K562 (cell line): ENCODE measurements at regions not wholly inside any gene's neighbourhood (a gene's known extent, or its start where the extent isn't known, plus 50 kb on each side); places are given as distances from the start of the nearest gene placed in this dataset.

Experiments
- ATAC-seq: fragments of 200-7000 bp; cut with Tn5 transposase; 3 replicates; pipeline ENCODE4 v1.9.1; 2020; ENCODE audit warnings: moderate library complexity
- BruUV-seq: library from RNA; stranded (reverse); fragments of 400-500 nt; replicated peaks from 2 replicates; lab custom pipeline; 2021; lab: Mats Ljungman, UMichigan
- CTCF ChIA-PET: fragments of 300-600 bp; formaldehyde crosslinking; extraction: SDS; loops from one replicate; lab custom pipeline; 2021; ENCODE audit warnings: low intra/inter-chr PET ratio; lab: Yijun Ruan, JAX
- POLR2A ChIA-PET: fragments of 300-600, 350-650 bp; sonication (Branson Sonifier 250); formaldehyde crosslinking; extraction: SDS; loops from one replicate; lab custom pipeline; 2021; ENCODE audit warnings: antibody characterized with exemption, inconsistent platforms; lab: Yijun Ruan, JAX
- DNase-seq, 4 experiments: peaks; one replicate each; pipeline versions ENCODE4 v3.0.0 to v3.0.0-alpha.2; 2011 to 2018; ENCODE audit warnings: low spot score in 3 of 4, mixed read lengths in 3 of 4; ENCODE audit errors: extremely low read depth in 1 of 4
- FAIRE-seq: peaks from 2 replicates; lab custom pipeline; 2011; peaks lifted over from hg19 to GRCh38; lab: Jason Lieb, UNC
- H2AFZ ChIP-seq: 2 replicates; pipeline ENCODE4 v1.6.0; 2011; ENCODE audit warnings: low read depth, low read length, control low read depth, inconsistent platforms
- H3K27ac ChIP-seq: fragments of 200-600 bp; 3 replicates; pipeline ENCODE4 v1.8.0; 2011; ENCODE audit warnings: low read depth, mild to moderate bottlenecking, control low read depth, inconsistent platforms, low read length, moderate library complexity, mixed read lengths; ENCODE audit errors: extremely low read depth
- H3K27me3 ChIP-seq, 2 experiments: fragments of 300-600 bp in 1 of 2; 2 replicates in 1 of 2; 3 replicates in 1 of 2; pipeline versions ENCODE4 v1.6.0 to v1.8.0; 2011; ENCODE audit warnings: inconsistent platforms in 2 of 2, low read length in 2 of 2, mild to moderate bottlenecking in 1 of 2, mixed read lengths in 1 of 2, moderate library complexity in 1 of 2; ENCODE audit not compliant: control insufficient read depth in 2 of 2, insufficient read depth in 2 of 2
- H3K36me3 ChIP-seq: fragments of 300-600 bp; 3 replicates; pipeline ENCODE4 v1.8.0; 2011; ENCODE audit warnings: mild to moderate bottlenecking, low read length, inconsistent platforms; ENCODE audit not compliant: control insufficient read depth, insufficient read depth
- H3K4me1 ChIP-seq, 2 experiments: fragments of 200-600 bp in 1 of 2; replicated peaks in 1 of 2; 2 replicates in 1 of 2; 3 replicates in 1 of 2; pipeline versions ENCODE4 v1.5.1 to v1.8.0; 2011; ENCODE audit warnings: inconsistent platforms in 2 of 2, low read length in 2 of 2, mild to moderate bottlenecking in 1 of 2, mixed read lengths in 1 of 2, moderate library complexity in 1 of 2; ENCODE audit not compliant: control insufficient read depth in 2 of 2, insufficient read depth in 2 of 2
- H3K4me2 ChIP-seq: 2 replicates; pipeline ENCODE4 v1.6.1; 2011; ENCODE audit warnings: low read length, control low read depth, inconsistent platforms, mixed read lengths; ENCODE audit not compliant: insufficient read depth
- H3K4me3 ChIP-seq: fragments of 200-600 bp; sonication (generic), shearing (Covaris generic); 2 replicates; pipeline ENCODE4 v1.5.1; 2016; ENCODE audit warnings: control low read depth, inconsistent platforms
- H3K79me2 ChIP-seq: fragments of 200-600 bp; 3 replicates; pipeline ENCODE4 v1.8.0; 2011; ENCODE audit warnings: low read length, inconsistent platforms; ENCODE audit not compliant: control insufficient read depth, insufficient read depth
- H3K9ac ChIP-seq, 2 experiments: 2 replicates each; pipeline versions ENCODE4 v1.6.0 to v1.6.1; 2011; ENCODE audit warnings: low read depth in 2 of 2, low read length in 2 of 2, control low read depth in 1 of 2, inconsistent platforms in 1 of 2, mild to moderate bottlenecking in 1 of 2, mixed read lengths in 1 of 2; ENCODE audit not compliant: insufficient read depth in 1 of 2
- H3K9me1 ChIP-seq: one replicate; pipeline ENCODE4 v1.6.0; 2011; ENCODE audit warnings: inconsistent platforms, mild to moderate bottlenecking, low read length, moderate library complexity; ENCODE audit not compliant: control insufficient read depth, insufficient read depth
- H3K9me3 ChIP-seq: replicated peaks from 2 replicates; pipeline ENCODE4 v1.5.1; 2011; ENCODE audit warnings: low read depth, low read length, inconsistent platforms; ENCODE audit not compliant: control insufficient read depth, insufficient read depth
- H4K20me1 ChIP-seq: replicated peaks from 2 replicates; pipeline ENCODE4 v1.6.1; 2011; ENCODE audit warnings: low read length, inconsistent platforms, mixed read lengths; ENCODE audit not compliant: control insufficient read depth, insufficient read depth
- BACH1 ChIP-seq: fragments of 200-800 bp; sonication (Bioruptor generic); IDR thresholded peaks from 2 replicates; pipeline ENCODE4 v1.6.1; 2016; ENCODE audit warnings: missing genetic modification characterization, missing compliant biosample characterization
- DDX20 ChIP-seq: fragments of 450-650 bp; IDR thresholded peaks from 2 replicates; pipeline ENCODE4 v1.6.1; 2016; ENCODE audit warnings: missing genetic modification characterization, low read depth, mild to moderate bottlenecking, missing compliant biosample characterization, moderate library complexity
- WGBS: fragments of 100-300 bp; shearing (Covaris generic); methylation state at CpG from one replicate; pipeline ENCODE4 v1.1.6; 2016; ENCODE audit warnings: low coverage, mixed read lengths; ENCODE audit not compliant: insufficient coverage; ENCODE audit errors: missing lambda C conversion rate; 5-methylcytosine and 5-hydroxymethylcytosine counted together
- in situ Hi-C: fragments of 300-500 bp; cut with MboI; formaldehyde crosslinking; loops from 4 replicates; pipeline ENCODE4 v1.15.0; 2018; ENCODE audit warnings: inconsistent platforms, mixed read lengths
- intact Hi-C: fragments of 100-400 bp; cut with micrococcal nuclease; formaldehyde crosslinking; loops from 2 replicates; pipeline ENCODE4 v1.14.2; 2022
- TF ChIP-seq, protein P1 (sequence below): fragments of 250-450 bp; sonication (Bioruptor Pico); IDR thresholded peaks from 2 replicates; pipeline ENCODE4 v1.8.0; 2021; ENCODE audit warnings: moderate library complexity, mild to moderate bottlenecking, inconsistent platforms
- TF ChIP-seq, protein P2 (sequence below), 3 experiments: fragments of 200-800 bp in 1 of 3; sonication (Bioruptor generic) in 1 of 3; sonication (generic) in 1 of 3; formaldehyde crosslinking in 1 of 3; IDR thresholded peaks; 2 replicates each; pipeline versions ENCODE4 v1.6.1 to v1.8.0; 2016 to 2022; ENCODE audit warnings: mild to moderate bottlenecking in 2 of 3, missing compliant biosample characterization in 2 of 3, missing genetic modification characterization in 2 of 3, missing genetic modification reagents in 1 of 3
- TF ChIP-seq, protein P3 (sequence below): fragments of 250-450 bp; sonication (Bioruptor Pico); IDR thresholded peaks from 2 replicates; pipeline ENCODE4 v1.4.0; 2020
- TF ChIP-seq, protein P4 (sequence below): fragments of 450-650 bp; formaldehyde crosslinking; IDR thresholded peaks from 2 replicates; pipeline ENCODE4 v1.4.0; 2022; ENCODE audit warnings: mild to moderate bottlenecking, moderate library complexity

DNA sequence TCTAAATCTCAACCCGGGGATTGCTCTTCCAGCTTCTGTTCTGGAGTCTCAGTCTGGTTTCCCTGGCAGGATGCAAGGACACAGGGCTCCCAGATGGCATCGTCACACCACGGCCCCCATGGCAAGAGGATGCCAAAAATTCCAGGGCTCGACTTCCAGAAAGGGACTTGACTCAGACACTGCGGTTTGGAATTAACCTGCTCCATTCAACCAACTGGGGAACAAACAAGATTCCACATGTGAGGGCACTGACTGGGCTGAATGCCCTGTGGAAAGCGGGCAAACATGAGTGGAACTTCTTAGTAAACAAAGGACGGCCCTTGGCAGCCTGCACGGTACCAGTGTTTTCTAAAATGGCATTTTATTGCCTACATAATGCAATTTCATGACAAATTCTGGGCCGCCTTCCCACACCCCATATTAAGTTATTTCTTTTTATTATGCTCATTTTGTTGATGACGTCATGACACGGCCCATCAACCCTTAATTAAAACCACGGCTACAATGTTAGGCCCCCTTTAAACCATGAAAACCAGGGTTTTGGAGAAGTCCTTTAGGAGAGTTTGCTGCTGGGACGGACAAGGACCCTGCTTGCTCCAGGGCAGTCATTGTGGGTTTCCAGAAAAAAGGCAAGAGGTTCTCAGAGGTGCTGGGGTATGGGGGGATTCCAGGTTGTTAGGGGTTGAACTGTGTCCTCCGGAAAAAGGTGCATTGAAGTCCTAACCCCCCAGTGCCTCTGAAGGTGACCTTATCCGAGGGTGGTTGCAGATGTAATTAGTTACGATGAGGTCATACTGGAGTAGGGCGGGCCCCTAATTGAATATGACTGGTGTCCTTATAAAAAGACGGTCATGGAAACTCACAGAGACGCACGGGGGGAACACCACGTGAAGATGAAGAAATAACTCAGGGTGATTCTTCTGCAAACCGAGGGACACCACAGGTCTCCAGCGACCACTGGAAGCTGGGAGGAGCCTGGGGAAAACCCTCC lies 205.6 kb downstream of the FOXL1 start (continued):
- TF ChIP-seq, protein P1, sequence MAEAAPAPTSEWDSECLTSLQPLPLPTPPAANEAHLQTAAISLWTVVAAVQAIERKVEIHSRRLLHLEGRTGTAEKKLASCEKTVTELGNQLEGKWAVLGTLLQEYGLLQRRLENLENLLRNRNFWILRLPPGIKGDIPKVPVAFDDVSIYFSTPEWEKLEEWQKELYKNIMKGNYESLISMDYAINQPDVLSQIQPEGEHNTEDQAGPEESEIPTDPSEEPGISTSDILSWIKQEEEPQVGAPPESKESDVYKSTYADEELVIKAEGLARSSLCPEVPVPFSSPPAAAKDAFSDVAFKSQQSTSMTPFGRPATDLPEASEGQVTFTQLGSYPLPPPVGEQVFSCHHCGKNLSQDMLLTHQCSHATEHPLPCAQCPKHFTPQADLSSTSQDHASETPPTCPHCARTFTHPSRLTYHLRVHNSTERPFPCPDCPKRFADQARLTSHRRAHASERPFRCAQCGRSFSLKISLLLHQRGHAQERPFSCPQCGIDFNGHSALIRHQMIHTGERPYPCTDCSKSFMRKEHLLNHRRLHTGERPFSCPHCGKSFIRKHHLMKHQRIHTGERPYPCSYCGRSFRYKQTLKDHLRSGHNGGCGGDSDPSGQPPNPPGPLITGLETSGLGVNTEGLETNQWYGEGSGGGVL (CRISPR knock-in tag), result no peak
- TF ChIP-seq, protein P2, sequence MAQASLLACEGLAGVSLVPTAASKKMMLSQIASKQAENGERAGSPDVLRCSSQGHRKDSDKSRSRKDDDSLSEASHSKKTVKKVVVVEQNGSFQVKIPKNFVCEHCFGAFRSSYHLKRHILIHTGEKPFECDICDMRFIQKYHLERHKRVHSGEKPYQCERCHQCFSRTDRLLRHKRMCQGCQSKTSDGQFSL (CRISPR knock-in tag; IDR thresholded peaks at IDR 0.05), result no peak
- TF ChIP-seq, protein P2 (tag; IDR thresholded peaks at IDR 0.05), result no peak

DNA sequence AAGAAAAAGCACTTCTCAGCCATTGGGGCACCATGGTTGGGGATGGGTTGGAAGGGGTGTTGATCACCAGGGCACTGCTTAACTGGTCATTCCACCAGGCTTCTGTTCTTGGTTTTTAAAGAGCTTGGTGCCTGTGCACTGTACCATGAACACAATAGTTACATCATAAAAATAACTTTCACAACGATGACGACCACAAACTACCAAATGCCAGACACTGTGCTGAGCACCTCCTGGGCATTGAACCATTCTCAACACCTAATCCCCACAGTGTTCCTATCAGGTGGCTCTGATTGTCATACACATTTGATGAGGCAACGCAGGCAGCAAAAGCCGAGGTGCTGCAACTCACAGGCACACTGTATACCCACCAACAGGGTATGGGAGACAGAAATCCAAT lies 208.0 kb downstream of the FOXL1 start:
- ATAC-seq, result no peak

More for the DNA sequence above, 208.0 kb downstream of the FOXL1 start:
- POLR2A ChIA-PET, result no interaction called here
- H3K4me3 ChIP-seq, result no peak overlapping the region
- DNase-seq (no peak), FAIRE-seq (no peak)
- H3K9ac ChIP-seq, result no peak overlapping the region
- H3K4me2 ChIP-seq, result no peak overlapping the region
- no peaks in the 10 kb centered on the region for H3K9me3 ChIP-seq
- no peaks in the 10 kb centered on the region for H3K79me2 ChIP-seq
- intact Hi-C loops (no loop called here), in situ Hi-C loops (no loop called here)
- peaks cover 30 to 68% of the 10 kb centered on the region in 2 experiments for H3K27me3 ChIP-seq
- CTCF ChIA-PET, result interaction anchor here (0.6 kb wide), 1 partner anchor 50 kb away, joined by 4 read pairs; no protein-coding TSS in a partner anchor
- 0% methylated on average over 4 of the region's 4 CpGs for WGBS
- H3K9me1 ChIP-seq, result peaks cover 2% of the 10 kb centered on the region
- no peak overlapping the region for H3K27ac ChIP-seq
- no peak for TF ChIP-seq BACH1 (tag)
- TF ChIP-seq, protein P3, sequence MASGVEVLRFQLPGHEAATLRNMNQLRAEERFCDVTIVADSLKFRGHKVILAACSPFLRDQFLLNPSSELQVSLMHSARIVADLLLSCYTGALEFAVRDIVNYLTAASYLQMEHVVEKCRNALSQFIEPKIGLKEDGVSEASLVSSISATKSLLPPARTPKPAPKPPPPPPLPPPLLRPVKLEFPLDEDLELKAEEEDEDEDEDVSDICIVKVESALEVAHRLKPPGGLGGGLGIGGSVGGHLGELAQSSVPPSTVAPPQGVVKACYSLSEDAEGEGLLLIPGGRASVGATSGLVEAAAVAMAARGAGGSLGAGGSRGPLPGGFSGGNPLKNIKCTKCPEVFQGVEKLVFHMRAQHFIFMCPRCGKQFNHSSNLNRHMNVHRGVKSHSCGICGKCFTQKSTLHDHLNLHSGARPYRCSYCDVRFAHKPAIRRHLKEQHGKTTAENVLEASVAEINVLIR (CRISPR knock-in tag), result no peak
- TF ChIP-seq, protein P4, sequence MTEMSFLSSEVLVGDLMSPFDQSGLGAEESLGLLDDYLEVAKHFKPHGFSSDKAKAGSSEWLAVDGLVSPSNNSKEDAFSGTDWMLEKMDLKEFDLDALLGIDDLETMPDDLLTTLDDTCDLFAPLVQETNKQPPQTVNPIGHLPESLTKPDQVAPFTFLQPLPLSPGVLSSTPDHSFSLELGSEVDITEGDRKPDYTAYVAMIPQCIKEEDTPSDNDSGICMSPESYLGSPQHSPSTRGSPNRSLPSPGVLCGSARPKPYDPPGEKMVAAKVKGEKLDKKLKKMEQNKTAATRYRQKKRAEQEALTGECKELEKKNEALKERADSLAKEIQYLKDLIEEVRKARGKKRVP (CRISPR knock-in tag), result no peak
- TF ChIP-seq DDX20 (tag), result no peak
- H2AFZ ChIP-seq, result no peak overlapping the region
- no peaks in the 10 kb centered on the region for H3K36me3 ChIP-seq
- BruUV-seq, result no TSS peak
- peaks cover 5% of the 10 kb centered on the region; the same call in 1 of the 2 replicates for H4K20me1 ChIP-seq
- no peaks in the 10 kb centered on the region for H3K4me1 ChIP-seq
